Cardiac fibroblast (primary cell): ENCODE measurements at regions not wholly inside any gene's neighbourhood (a gene's known extent, or its start where the extent isn't known, plus 50 kb on each side); places are given as distances from the start of the nearest gene placed in this dataset.

ENCODE experiments used
- DNase-seq, 2 donors: peaks; one replicate each; pipeline versions ENCODE4 v3.0.0 to v3.0.0-alpha.2; 2010; ENCODE audit warnings: low read depth in 2 of 2
- H3K4me3 ChIP-seq, 2 donors: replicated peaks in 1 of 2; 1 replicate in 1 of 2; 2 replicates in 1 of 2; pipeline ENCODE4 v1.5.1; 2011; ENCODE audit warnings: low read depth in 2 of 2, low read length in 2 of 2, mild to moderate bottlenecking in 2 of 2, moderate library complexity in 1 of 2
- TF ChIP-seq, protein P1 (sequence below): IDR thresholded peaks from one replicate; pipeline ENCODE4 v1.5.1; 2011; ENCODE audit warnings: low read depth, mild to moderate bottlenecking, low read length, inconsistent platforms

- TF ChIP-seq, protein P1, sequence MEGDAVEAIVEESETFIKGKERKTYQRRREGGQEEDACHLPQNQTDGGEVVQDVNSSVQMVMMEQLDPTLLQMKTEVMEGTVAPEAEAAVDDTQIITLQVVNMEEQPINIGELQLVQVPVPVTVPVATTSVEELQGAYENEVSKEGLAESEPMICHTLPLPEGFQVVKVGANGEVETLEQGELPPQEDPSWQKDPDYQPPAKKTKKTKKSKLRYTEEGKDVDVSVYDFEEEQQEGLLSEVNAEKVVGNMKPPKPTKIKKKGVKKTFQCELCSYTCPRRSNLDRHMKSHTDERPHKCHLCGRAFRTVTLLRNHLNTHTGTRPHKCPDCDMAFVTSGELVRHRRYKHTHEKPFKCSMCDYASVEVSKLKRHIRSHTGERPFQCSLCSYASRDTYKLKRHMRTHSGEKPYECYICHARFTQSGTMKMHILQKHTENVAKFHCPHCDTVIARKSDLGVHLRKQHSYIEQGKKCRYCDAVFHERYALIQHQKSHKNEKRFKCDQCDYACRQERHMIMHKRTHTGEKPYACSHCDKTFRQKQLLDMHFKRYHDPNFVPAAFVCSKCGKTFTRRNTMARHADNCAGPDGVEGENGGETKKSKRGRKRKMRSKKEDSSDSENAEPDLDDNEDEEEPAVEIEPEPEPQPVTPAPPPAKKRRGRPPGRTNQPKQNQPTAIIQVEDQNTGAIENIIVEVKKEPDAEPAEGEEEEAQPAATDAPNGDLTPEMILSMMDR = no peak
- no peak overlapping the region for H3K4me3 ChIP-seq
- no peak for DNase-seq
These were observed 866.0 kb downstream of the CBLN2 start for GRCh38 chr18:71678144-71678543.

DNA sequence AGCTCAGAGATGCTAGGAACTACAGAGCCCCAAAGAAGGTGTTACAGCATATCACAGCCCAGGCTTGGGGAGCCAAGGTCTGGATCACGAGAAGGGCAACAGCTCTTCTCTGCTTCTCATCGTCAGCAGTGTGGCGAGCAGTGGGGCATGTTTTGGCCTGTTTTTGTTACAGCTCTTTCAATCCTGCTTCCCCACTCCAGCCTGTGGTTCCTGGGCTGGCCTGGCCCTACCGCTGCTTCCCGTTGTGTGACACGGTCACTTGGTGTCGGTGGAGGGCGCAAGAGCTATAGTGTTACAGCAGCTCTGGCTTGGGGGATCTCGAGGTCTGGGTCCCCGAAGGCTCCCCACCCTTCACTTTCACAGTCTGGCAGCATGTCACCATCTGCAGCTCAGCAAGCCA, 870.2 kb downstream of the CBLN2 start:
- TF ChIP-seq, protein P1 = no peak
- H3K4me3 ChIP-seq = no peak overlapping the region
- no peak for DNase-seq

DNA sequence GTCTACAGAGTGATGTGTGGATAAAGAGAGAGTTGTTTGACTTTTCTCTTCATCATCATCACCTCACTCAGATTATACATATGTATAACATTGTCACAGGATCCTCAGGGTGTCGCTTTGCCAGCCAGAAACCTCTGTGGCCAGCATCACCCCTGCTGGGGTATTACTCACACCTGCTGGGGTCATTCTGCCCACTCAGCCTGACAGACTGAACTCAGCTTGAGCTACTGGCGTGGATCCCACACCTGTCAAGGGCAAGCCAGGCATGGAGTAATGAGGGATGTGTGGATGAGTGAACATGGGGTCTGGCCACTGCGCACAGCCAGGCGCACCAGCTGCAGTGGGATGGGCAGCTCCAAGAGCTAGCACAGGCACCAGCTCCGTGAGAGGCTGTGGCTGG, 870.6 kb downstream of the CBLN2 start:
- no peak for DNase-seq
- no peak overlapping the region for H3K4me3 ChIP-seq
- TF ChIP-seq, protein P1 = no peak

DNA sequence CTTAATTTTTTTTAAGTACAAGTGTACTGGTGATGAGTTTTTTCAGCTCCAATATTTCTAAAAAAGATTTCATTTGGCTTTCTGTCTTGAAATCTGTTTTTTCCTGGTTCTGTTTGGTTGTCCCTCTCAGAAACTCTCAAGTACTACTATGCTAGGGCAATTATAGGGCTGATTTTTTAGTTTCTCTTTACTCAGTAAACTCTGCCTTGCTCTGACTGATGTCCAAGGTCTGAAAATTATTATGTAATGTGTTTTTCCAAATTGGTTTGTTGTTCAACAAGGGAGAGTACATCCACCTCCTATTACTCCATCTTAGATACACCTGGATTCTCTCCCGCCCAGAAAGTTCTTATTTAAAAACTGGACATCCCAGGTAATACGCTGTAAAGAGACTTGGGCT, 877.7 kb downstream of the CBLN2 start:
- no peak for DNase-seq
- no peak overlapping the region for H3K4me3 ChIP-seq
- TF ChIP-seq, protein P1 = no peak

DNA sequence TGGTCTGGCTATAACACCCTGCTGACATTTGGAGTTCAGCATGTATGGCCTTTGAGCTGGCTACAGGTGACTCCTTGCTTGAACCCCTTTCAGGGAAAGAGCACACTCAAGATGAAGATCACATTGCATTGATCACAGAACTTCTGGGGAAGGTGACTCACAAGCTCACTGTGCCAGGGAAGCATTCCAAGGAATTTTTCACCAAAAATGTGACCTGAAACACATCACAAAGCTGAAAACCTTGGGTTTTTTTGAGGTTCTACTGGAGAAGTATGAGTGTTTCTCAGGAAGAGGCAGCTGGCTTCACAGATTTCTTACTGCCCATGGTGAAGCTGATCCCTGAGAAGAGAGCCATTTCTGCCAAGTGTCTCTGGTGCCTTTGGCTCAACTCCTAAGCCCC, 879.0 kb downstream of the CBLN2 start:
- no peak overlapping the region for H3K4me3 ChIP-seq
- peak in 1 of 2 donors; percentile 36 for DNase-seq
- TF ChIP-seq, protein P1 = no peak

- H3K4me3 ChIP-seq = no peak overlapping the region
- DNase-seq = no peak
- TF ChIP-seq, protein P1 = no peak
These were observed 900.3 kb downstream of the CBLN2 start for GRCh38 chr18:71643822-71644221.

DNA sequence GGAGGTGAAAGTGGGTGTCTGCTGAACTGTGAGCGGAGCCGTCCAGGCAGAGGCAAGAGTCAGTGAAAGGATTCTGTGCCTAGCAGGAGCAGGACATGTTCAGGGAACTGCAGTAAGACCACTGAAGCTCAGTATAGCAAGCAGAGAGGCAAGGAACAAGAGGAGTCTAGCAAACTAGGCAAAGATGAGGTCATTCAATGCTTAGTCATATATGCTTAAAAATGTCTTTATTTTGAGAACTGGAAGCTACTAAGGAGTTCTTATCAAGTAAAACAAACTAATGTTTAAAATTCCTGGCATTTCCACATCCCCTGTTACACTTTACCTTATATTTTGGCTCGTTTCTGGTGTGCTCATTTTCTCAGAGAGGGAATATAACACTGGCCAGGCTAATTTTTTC, 913.4 kb downstream of the CBLN2 start:
- TF ChIP-seq, protein P1 = no peak
- no peak overlapping the region for H3K4me3 ChIP-seq

More for the DNA sequence above, 913.4 kb downstream of the CBLN2 start:
- peak in 1 of 2 donors; percentile 13 for DNase-seq
